H9 (cell line): ENCODE measurements at regions not wholly inside any gene's neighbourhood (a gene's known extent, or its start where the extent isn't known, plus 50 kb on each side); places are given as distances from the start of the nearest gene placed in this dataset.

Experiments used
- DNase-seq: peaks from one replicate; pipeline ENCODE4 v3.0.0-alpha.2; 2017
- H2AFZ ChIP-seq: one replicate; pipeline ENCODE4 v1.6.1; 2013; ENCODE audit warnings: mild to moderate bottlenecking, low read length, control low read depth, moderate library complexity
- H2AK5ac ChIP-seq: 2 replicates; pipeline ENCODE4 v1.6.1; 2013; ENCODE audit warnings: low read length, control low read depth, mixed read lengths; ENCODE audit not compliant: insufficient read length
- H2BK120ac ChIP-seq: one replicate; pipeline ENCODE4 v1.6.1; 2013; ENCODE audit warnings: low read depth, mild to moderate bottlenecking, low read length, control low read depth, inconsistent platforms; ENCODE audit not compliant: poor library complexity, severe bottlenecking
- H2BK12ac ChIP-seq: 2 replicates; pipeline ENCODE4 v1.6.1; 2013; ENCODE audit warnings: low read length, control low read depth, mixed read lengths, low read depth; ENCODE audit not compliant: insufficient read length
- H2BK15ac ChIP-seq: 2 replicates; pipeline ENCODE4 v1.6.1; 2013; ENCODE audit warnings: low read depth, low read length, control low read depth
- H2BK20ac ChIP-seq: one replicate; pipeline ENCODE4 v1.6.1; 2013; ENCODE audit warnings: low read depth, mild to moderate bottlenecking, low read length, control low read depth, inconsistent platforms; ENCODE audit not compliant: poor library complexity, severe bottlenecking
- H2BK5ac ChIP-seq: 2 replicates; pipeline ENCODE4 v1.6.1; 2013; ENCODE audit warnings: low read length, control low read depth, mixed read lengths; ENCODE audit not compliant: insufficient read length
- H3K14ac ChIP-seq: 2 replicates; pipeline ENCODE4 v1.6.1; 2013; ENCODE audit warnings: low read length, control low read depth; ENCODE audit not compliant: insufficient read depth
- H3K18ac ChIP-seq: 2 replicates; pipeline ENCODE4 v1.6.1; 2013; ENCODE audit warnings: low read depth, mild to moderate bottlenecking, mixed read lengths, low read length, control low read depth; ENCODE audit not compliant: insufficient read length
- H3K23ac ChIP-seq: 2 replicates; pipeline ENCODE4 v1.6.1; 2013; ENCODE audit warnings: low read length, control low read depth, mixed read lengths, low read depth; ENCODE audit not compliant: insufficient read length
- H3K23me2 ChIP-seq: 2 replicates; pipeline ENCODE4 v1.6.1; 2013; ENCODE audit warnings: low read depth, mild to moderate bottlenecking, mixed read lengths, low read length, control low read depth; ENCODE audit not compliant: insufficient read length, poor library complexity, severe bottlenecking
- H3K27ac ChIP-seq: 2 replicates; pipeline ENCODE4 v1.5.1; 2013; ENCODE audit warnings: low read length, control low read depth, mixed read lengths, low read depth; ENCODE audit not compliant: insufficient read length
- H3K27me3 ChIP-seq: 2 replicates; pipeline ENCODE4 v1.6.1; 2013; ENCODE audit warnings: low read length, control low read depth, inconsistent platforms; ENCODE audit not compliant: insufficient read depth
- H3K4ac ChIP-seq: 2 replicates; pipeline ENCODE4 v1.6.1; 2013; ENCODE audit warnings: low read depth, mild to moderate bottlenecking, control low read depth, inconsistent platforms, low read length, moderate library complexity
- H3K4me1 ChIP-seq: 2 replicates; pipeline ENCODE4 v1.6.1; 2013; ENCODE audit warnings: low read length, control low read depth, inconsistent platforms; ENCODE audit not compliant: insufficient read depth
- H3K4me2 ChIP-seq: 2 replicates; pipeline ENCODE4 v1.6.1; 2013; ENCODE audit warnings: low read length, control low read depth, mixed read lengths; ENCODE audit not compliant: insufficient read length, insufficient read depth
- H3K56ac ChIP-seq: 2 replicates; pipeline ENCODE4 v1.6.1; 2013; ENCODE audit warnings: low read depth, mild to moderate bottlenecking, mixed read lengths, low read length, control low read depth; ENCODE audit not compliant: insufficient read length
- H3K79me1 ChIP-seq: 2 replicates; pipeline ENCODE4 v1.6.1; 2013; ENCODE audit warnings: low read depth, mild to moderate bottlenecking, moderate library complexity, low read length, control low read depth, inconsistent platforms; ENCODE audit not compliant: insufficient read depth, poor library complexity, severe bottlenecking
- H3K79me2 ChIP-seq: 2 replicates; pipeline ENCODE4 v1.6.1; 2013; ENCODE audit warnings: low read length, control low read depth, inconsistent platforms; ENCODE audit not compliant: insufficient read depth
- H3K9ac ChIP-seq: 2 replicates; pipeline ENCODE4 v1.6.1; 2013; ENCODE audit warnings: low read length, control low read depth, mixed read lengths; ENCODE audit not compliant: insufficient read length; ENCODE audit errors: extremely low read depth
- H3K9me3 ChIP-seq: one replicate; pipeline ENCODE4 v1.6.1; 2013; ENCODE audit warnings: low read depth, low read length, inconsistent platforms; ENCODE audit not compliant: control insufficient read depth
- H3T11ph ChIP-seq: one replicate; pipeline ENCODE4 v1.6.1; 2013; ENCODE audit warnings: mild to moderate bottlenecking, low read length, control low read depth, inconsistent platforms
- H4K20me1 ChIP-seq: one replicate; pipeline ENCODE4 v1.6.1; 2013; ENCODE audit not compliant: control insufficient read depth, insufficient read length, insufficient read depth
- H4K5ac ChIP-seq: 2 replicates; pipeline ENCODE4 v1.6.1; 2013; ENCODE audit warnings: low read depth, mild to moderate bottlenecking, mixed read lengths, low read length, control low read depth; ENCODE audit not compliant: insufficient read length
- H4K8ac ChIP-seq: replicated peaks from 2 replicates; pipeline ENCODE4 v1.6.1; 2013; ENCODE audit warnings: low read length, control low read depth, mixed read lengths, low read depth; ENCODE audit not compliant: insufficient read length
- H4K91ac ChIP-seq: 2 replicates; pipeline ENCODE4 v1.6.1; 2013; ENCODE audit warnings: low read depth, mild to moderate bottlenecking, moderate library complexity, mixed read lengths, low read length, control low read depth; ENCODE audit not compliant: insufficient read length
- H3K27ac Mint-ChIP-seq, 3 experiments: 2 replicates in 2 of 3; 3 replicates in 1 of 3; pipeline ENCODE4 v1.8.0; 2020 to 2021; ENCODE audit warnings: mixed read lengths in 3 of 3, mild to moderate bottlenecking in 1 of 3, moderate library complexity in 1 of 3
- H3K27me3 Mint-ChIP-seq: 2 replicates; pipeline ENCODE4 v1.8.0; 2021; ENCODE audit warnings: low read depth, mild to moderate bottlenecking, moderate library complexity, mixed read lengths
- H3K36me3 Mint-ChIP-seq, 3 experiments: 2 replicates in 2 of 3; 3 replicates in 1 of 3; pipeline ENCODE4 v1.8.0; 2020 to 2021; ENCODE audit warnings: low read depth in 3 of 3, mixed read lengths in 3 of 3; ENCODE audit not compliant: insufficient read depth in 1 of 3
- H3K4me1 Mint-ChIP-seq, 2 experiments: 2 replicates each; pipeline ENCODE4 v1.8.0; 2020; ENCODE audit warnings: mixed read lengths in 2 of 2
- H3K4me3 Mint-ChIP-seq, 2 experiments: 2 replicates in 1 of 2; 3 replicates in 1 of 2; pipeline ENCODE4 v1.8.0; 2020 to 2021; ENCODE audit warnings: mild to moderate bottlenecking in 2 of 2, mixed read lengths in 2 of 2, moderate library complexity in 1 of 2
- H3K9me3 Mint-ChIP-seq, 2 experiments: 2 replicates in 1 of 2; 3 replicates in 1 of 2; pipeline ENCODE4 v1.8.0; 2020; ENCODE audit warnings: mild to moderate bottlenecking in 2 of 2, mixed read lengths in 2 of 2, moderate library complexity in 1 of 2
- WGBS: extraction: QIAGEN DNeasy Blood & Tissue Kit; methylation state at CpG from one replicate; pipeline ENCODE4 v1.1.7; 2013; ENCODE audit warnings: missing lambda C conversion rate, low lambda C conversion rate, mixed read lengths; ENCODE audit not compliant: insufficient read length; ENCODE audit errors: extremely low coverage; 5-methylcytosine and 5-hydroxymethylcytosine counted together
- TF ChIP-seq, protein P1 (sequence below): fragments of 200-600 bp; sonication (generic); conservative IDR thresholded peaks from 3 replicates; pipeline ENCODE4 v1.8.0; 2021; ENCODE audit warnings: antibody characterized with exemption, mild to moderate bottlenecking

DNA sequence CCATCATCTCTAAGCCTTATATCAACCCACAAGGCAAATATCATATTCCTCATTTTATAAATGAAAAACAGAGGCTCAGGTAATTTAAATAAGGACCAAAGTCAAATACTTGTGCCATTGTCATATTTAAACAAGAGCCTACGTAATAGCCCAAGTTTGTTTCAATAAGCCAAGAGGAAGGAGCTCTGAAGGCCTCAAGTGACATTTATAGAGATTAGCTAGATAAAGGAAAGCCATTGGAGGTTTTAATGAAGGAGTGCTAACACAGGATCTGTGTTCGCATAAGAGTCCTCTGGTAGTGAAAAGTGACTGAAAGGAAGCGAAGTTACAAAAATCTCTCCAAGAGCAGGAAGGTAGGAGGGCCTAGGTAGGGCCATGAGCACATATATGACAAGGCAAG lies 384.9 kb upstream of the NOCT start:
- Histone ChIP-seq H2BK15ac (no peak overlapping the region), H3K27me3 (no peaks in the 10 kb centered on the region), H2AFZ (no peak overlapping the region), H2BK5ac (no peak overlapping the region), H3K9me3 (no peaks in the 10 kb centered on the region), H3K4me2 (no peak overlapping the region), H4K20me1 (no peaks in the 10 kb centered on the region), H4K5ac (no peak overlapping the region), H4K91ac (no peak overlapping the region), H3K4me1 (peaks cover 4% of the 10 kb centered on the region; the same call in 1 of the 2 replicates), H3K14ac (no peak overlapping the region), H3K9ac (no peak overlapping the region), H2BK120ac (no peak overlapping the region), H3K79me2 (no peaks in the 10 kb centered on the region), H2AK5ac (no peak overlapping the region), H4K8ac (no peak overlapping the region), H3K4ac (no peak overlapping the region), H3K27ac (no peak overlapping the region), H2BK20ac (no peak overlapping the region), H3T11ph (no peak overlapping the region), H3K79me1 (no peaks in the 10 kb centered on the region), H2BK12ac (no peak overlapping the region), H3K56ac (no peak overlapping the region), H3K23ac (no peak overlapping the region), H3K18ac (no peak overlapping the region), H3K23me2 (no peaks in the 10 kb centered on the region)
- Mint-ChIP-seq H3K27me3 (no peaks in the 10 kb centered on the region), H3K4me3 (no peak overlapping the region), H3K27ac (peak overlapping the region in 2 of 3 experiments; percentile 13 to 40; a peak in 3 of 7 replicates), H3K4me1 (peaks cover 4 to 15% of the 10 kb centered on the region in 2 experiments), H3K36me3 (no peaks in the 10 kb centered on the region), H3K9me3 (no peaks in the 10 kb centered on the region; a peak in 1 of 5 replicates)
- DNase-seq: no peak
- no CpG with 5 or more reads among the region's 3 CpGs for WGBS
- TF ChIP-seq, protein P1, sequence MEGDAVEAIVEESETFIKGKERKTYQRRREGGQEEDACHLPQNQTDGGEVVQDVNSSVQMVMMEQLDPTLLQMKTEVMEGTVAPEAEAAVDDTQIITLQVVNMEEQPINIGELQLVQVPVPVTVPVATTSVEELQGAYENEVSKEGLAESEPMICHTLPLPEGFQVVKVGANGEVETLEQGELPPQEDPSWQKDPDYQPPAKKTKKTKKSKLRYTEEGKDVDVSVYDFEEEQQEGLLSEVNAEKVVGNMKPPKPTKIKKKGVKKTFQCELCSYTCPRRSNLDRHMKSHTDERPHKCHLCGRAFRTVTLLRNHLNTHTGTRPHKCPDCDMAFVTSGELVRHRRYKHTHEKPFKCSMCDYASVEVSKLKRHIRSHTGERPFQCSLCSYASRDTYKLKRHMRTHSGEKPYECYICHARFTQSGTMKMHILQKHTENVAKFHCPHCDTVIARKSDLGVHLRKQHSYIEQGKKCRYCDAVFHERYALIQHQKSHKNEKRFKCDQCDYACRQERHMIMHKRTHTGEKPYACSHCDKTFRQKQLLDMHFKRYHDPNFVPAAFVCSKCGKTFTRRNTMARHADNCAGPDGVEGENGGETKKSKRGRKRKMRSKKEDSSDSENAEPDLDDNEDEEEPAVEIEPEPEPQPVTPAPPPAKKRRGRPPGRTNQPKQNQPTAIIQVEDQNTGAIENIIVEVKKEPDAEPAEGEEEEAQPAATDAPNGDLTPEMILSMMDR: no peak
